ENCODE measurements at regions not wholly inside any gene's neighbourhood (a gene's known extent, or its start where the extent isn't known, plus 50 kb on each side); places are given as distances from the start of the nearest gene placed in this dataset.

- Histone ChIP-seq H3K4me2 (no peak overlapping the region), H3K9me2 (ENCODE audit: insufficient read depth) (no peaks in the 10 kb centered on the region), H3F3A (ENCODE audit: insufficient read depth, low read depth) (no peaks in the 10 kb centered on the region), H4K20me1 (ENCODE audit: insufficient read depth) (no peaks in the 10 kb centered on the region), H3K27me3 (ENCODE audit: insufficient read depth, low read depth) (no peaks in the 10 kb centered on the region), H3K9me3 (ENCODE audit: insufficient read depth, low read depth) (no peaks in the 10 kb centered on the region; the same call in 1 of the 2 replicates), H3K79me2 (ENCODE audit: low read depth) (no peaks in the 10 kb centered on the region), H2AFZ (no peak overlapping the region), H3K36me3 (ENCODE audit: low read depth) (no peaks in the 10 kb centered on the region), H3K27ac (no peak overlapping the region), H3K4me3 (no peak overlapping the region), H3K4me1 (replicated peaks; ENCODE audit: insufficient read depth) (no peaks in the 10 kb centered on the region; the same call in 1 of the 2 replicates)
- ChIA-PET CTCF (no interaction called here), POLR2A (ENCODE audit: unreplicated experiment) (no interaction called here)
- DNase-seq = no peak
- intact Hi-C loops (cut with micrococcal nuclease; ENCODE audit: unreplicated experiment) = no loop called here
- BruUV-seq (replicated peaks) = no TSS peak
- TF ChIP-seq EZH2 (IDR thresholded peaks at IDR 0.05; ENCODE audit: low read depth) (no peak), CTCF (conservative IDR thresholded peaks at IDR 0.05) (no peak)
Measured at GRCh38 chr12:92421701-92422100, 276.1 kb upstream of the BTG1 start.

- no peaks in the 10 kb centered on the region for H3K79me2 ChIP-seq (ENCODE audit: low read depth)
- H3K36me3 ChIP-seq (ENCODE audit: low read depth) = no peaks in the 10 kb centered on the region
- no TSS peak for BruUV-seq (replicated peaks)
- intact Hi-C loops (cut with micrococcal nuclease; ENCODE audit: unreplicated experiment) = no loop called here
- no peak overlapping the region for H2AFZ ChIP-seq
- no peaks in the 10 kb centered on the region for H3K9me2 ChIP-seq (ENCODE audit: insufficient read depth)
- no peak overlapping the region for H3K4me2 ChIP-seq
- no peaks in the 10 kb centered on the region for H3F3A ChIP-seq (ENCODE audit: insufficient read depth, low read depth)
- CTCF ChIA-PET = no interaction called here
- no peaks in the 10 kb centered on the region for H3K4me1 ChIP-seq (replicated peaks; ENCODE audit: insufficient read depth)
- no peak overlapping the region for H3K4me3 ChIP-seq
- no peaks in the 10 kb centered on the region for H3K27me3 ChIP-seq (ENCODE audit: insufficient read depth, low read depth)
- no peak overlapping the region for H3K27ac ChIP-seq
- H4K20me1 ChIP-seq (ENCODE audit: insufficient read depth) = no peaks in the 10 kb centered on the region
- no peaks in the 10 kb centered on the region; the same call in 1 of the 2 replicates for H3K9me3 ChIP-seq (ENCODE audit: insufficient read depth, low read depth)
- TF ChIP-seq EZH2 (IDR thresholded peaks at IDR 0.05; ENCODE audit: low read depth) (no peak), CTCF (conservative IDR thresholded peaks at IDR 0.05) (no peak)
- no peak for DNase-seq
- POLR2A ChIA-PET (ENCODE audit: unreplicated experiment) = no interaction called here
Measured at GRCh38 chr12:92421042-92421441, 275.4 kb upstream of the BTG1 start.

- no peak overlapping the region for H3K4me3 ChIP-seq
- no TSS peak for BruUV-seq (replicated peaks)
- no peaks in the 10 kb centered on the region for H3K79me2 ChIP-seq (ENCODE audit: low read depth)
- no peaks in the 10 kb centered on the region; the same call in 1 of the 2 replicates for H3K9me3 ChIP-seq (ENCODE audit: insufficient read depth, low read depth)
- no peaks in the 10 kb centered on the region for H3K9me2 ChIP-seq (ENCODE audit: insufficient read depth)
- no peak overlapping the region for H3K4me2 ChIP-seq
- no peak overlapping the region for H3K27ac ChIP-seq
- H4K20me1 ChIP-seq (ENCODE audit: insufficient read depth) = no peaks in the 10 kb centered on the region
- DNase-seq = no peak
- H3K4me1 ChIP-seq (replicated peaks; ENCODE audit: insufficient read depth) = no peaks in the 10 kb centered on the region
- TF ChIP-seq EZH2 (IDR thresholded peaks at IDR 0.05; ENCODE audit: low read depth) (no peak), CTCF (conservative IDR thresholded peaks at IDR 0.05) (no peak)
- ChIA-PET POLR2A (ENCODE audit: unreplicated experiment) (no interaction called here), CTCF (no interaction called here)
- H3K36me3 ChIP-seq (ENCODE audit: low read depth) = no peaks in the 10 kb centered on the region
- no peak overlapping the region for H2AFZ ChIP-seq
- H3K27me3 ChIP-seq (ENCODE audit: insufficient read depth, low read depth) = no peaks in the 10 kb centered on the region
- H3F3A ChIP-seq (ENCODE audit: insufficient read depth, low read depth) = no peaks in the 10 kb centered on the region
- intact Hi-C loops (cut with micrococcal nuclease; ENCODE audit: unreplicated experiment) = no loop called here
Measured at GRCh38 chr12:92419201-92419600, 273.6 kb upstream of the BTG1 start.
